Type B pancreatic cell (in vitro differentiated cells): ENCODE measurements at regions not wholly inside any gene's neighbourhood (a gene's known extent, or its start where the extent isn't known, plus 50 kb on each side); places are given as distances from the start of the nearest gene placed in this dataset.

ENCODE experiments used
- DNase-seq: peaks from one replicate; pipeline ENCODE4 v3.0.0; 2021; ENCODE audit warnings: mixed read lengths; ENCODE audit not compliant: unreplicated experiment; ENCODE audit errors: extremely low spot score
- H3K27ac Mint-ChIP-seq: 2 replicates; pipeline ENCODE4 v1.8.0; 2021; ENCODE audit warnings: mild to moderate bottlenecking, mixed read lengths
- H3K27me3 Mint-ChIP-seq: 2 replicates; pipeline ENCODE4 v1.8.0; 2021; ENCODE audit warnings: mixed read lengths
- H3K36me3 Mint-ChIP-seq: 2 replicates; pipeline ENCODE4 v1.8.0; 2021; ENCODE audit warnings: mixed read lengths
- H3K4me1 Mint-ChIP-seq: one replicate; pipeline ENCODE4 v1.8.0; 2021; ENCODE audit warnings: mixed read lengths; ENCODE audit not compliant: unreplicated experiment
- H3K4me3 Mint-ChIP-seq: 2 replicates; pipeline ENCODE4 v1.8.0; 2021; ENCODE audit warnings: mild to moderate bottlenecking, mixed read lengths
- H3K9me3 Mint-ChIP-seq: 2 replicates; pipeline ENCODE4 v1.8.0; 2021; ENCODE audit warnings: mixed read lengths
- TF ChIP-seq, protein P1 (sequence below): fragments of 200-600 bp; sonication (generic); conservative IDR thresholded peaks from 2 replicates; pipeline ENCODE4 v1.5.0; 2021; ENCODE audit warnings: antibody characterized with exemption, mild to moderate bottlenecking

- Mint-ChIP-seq H3K9me3 (no peaks in the 10 kb centered on the region), H3K27me3 (no peaks in the 10 kb centered on the region), H3K4me3 (no peak overlapping the region), H3K27ac (no peak overlapping the region), H3K36me3 (no peaks in the 10 kb centered on the region), H3K4me1 (no peaks in the 10 kb centered on the region)
- TF ChIP-seq, protein P1, sequence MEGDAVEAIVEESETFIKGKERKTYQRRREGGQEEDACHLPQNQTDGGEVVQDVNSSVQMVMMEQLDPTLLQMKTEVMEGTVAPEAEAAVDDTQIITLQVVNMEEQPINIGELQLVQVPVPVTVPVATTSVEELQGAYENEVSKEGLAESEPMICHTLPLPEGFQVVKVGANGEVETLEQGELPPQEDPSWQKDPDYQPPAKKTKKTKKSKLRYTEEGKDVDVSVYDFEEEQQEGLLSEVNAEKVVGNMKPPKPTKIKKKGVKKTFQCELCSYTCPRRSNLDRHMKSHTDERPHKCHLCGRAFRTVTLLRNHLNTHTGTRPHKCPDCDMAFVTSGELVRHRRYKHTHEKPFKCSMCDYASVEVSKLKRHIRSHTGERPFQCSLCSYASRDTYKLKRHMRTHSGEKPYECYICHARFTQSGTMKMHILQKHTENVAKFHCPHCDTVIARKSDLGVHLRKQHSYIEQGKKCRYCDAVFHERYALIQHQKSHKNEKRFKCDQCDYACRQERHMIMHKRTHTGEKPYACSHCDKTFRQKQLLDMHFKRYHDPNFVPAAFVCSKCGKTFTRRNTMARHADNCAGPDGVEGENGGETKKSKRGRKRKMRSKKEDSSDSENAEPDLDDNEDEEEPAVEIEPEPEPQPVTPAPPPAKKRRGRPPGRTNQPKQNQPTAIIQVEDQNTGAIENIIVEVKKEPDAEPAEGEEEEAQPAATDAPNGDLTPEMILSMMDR = no peak
- no peak for DNase-seq
These were observed 389.9 kb upstream of the CDH20 start for GRCh38 chr18:60943297-60943696.

GRCh38 chr18:60950634-60951033 is 382.6 kb upstream of the CDH20 start:
- Mint-ChIP-seq H3K4me1 (no peaks in the 10 kb centered on the region), H3K9me3 (no peaks in the 10 kb centered on the region), H3K4me3 (no peak overlapping the region), H3K27me3 (no peaks in the 10 kb centered on the region), H3K36me3 (no peaks in the 10 kb centered on the region), H3K27ac (no peak overlapping the region)
- TF ChIP-seq, protein P1 = no peak
- DNase-seq = no peak

- Mint-ChIP-seq H3K36me3 (no peaks in the 10 kb centered on the region), H3K27me3 (no peaks in the 10 kb centered on the region), H3K9me3 (no peaks in the 10 kb centered on the region), H3K4me1 (no peaks in the 10 kb centered on the region), H3K27ac (no peak overlapping the region), H3K4me3 (no peak overlapping the region)
- DNase-seq = no peak
- TF ChIP-seq, protein P1 = no peak
These were observed 382.1 kb upstream of the CDH20 start for GRCh38 chr18:60951091-60951490.

- Mint-ChIP-seq H3K4me1 (no peaks in the 10 kb centered on the region), H3K9me3 (peaks cover 5% of the 10 kb centered on the region), H3K27ac (no peak overlapping the region), H3K27me3 (no peaks in the 10 kb centered on the region), H3K4me3 (no peak overlapping the region), H3K36me3 (no peaks in the 10 kb centered on the region)
- TF ChIP-seq, protein P1 = no peak
- no peak for DNase-seq
These were observed 370.6 kb upstream of the CDH20 start for GRCh38 chr18:60962625-60963024.

DNA sequence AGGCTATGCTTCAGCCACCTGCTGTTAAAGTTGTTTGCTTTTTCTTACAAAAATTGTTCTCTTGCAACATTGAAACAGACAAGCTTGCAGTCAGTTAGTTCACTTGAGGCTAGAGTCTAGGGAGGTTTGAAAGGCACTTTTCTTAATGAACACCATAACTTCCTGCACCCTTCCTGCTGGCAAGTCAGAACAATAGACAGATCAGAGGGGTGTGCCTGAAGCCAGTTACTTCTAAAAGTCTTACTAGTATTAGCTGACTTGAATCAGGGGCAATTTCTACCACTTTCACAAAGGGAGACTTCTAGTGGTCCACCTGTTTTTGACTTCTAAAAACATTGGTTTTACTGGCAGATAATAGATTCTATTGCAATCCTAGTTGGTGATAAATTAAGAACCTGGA is 367.4 kb upstream of the CDH20 start:
- H3K4me3 Mint-ChIP-seq = no peak overlapping the region
- no peak overlapping the region for H3K27ac Mint-ChIP-seq
- TF ChIP-seq, protein P1 = no peak
- H3K36me3 Mint-ChIP-seq = no peaks in the 10 kb centered on the region
- H3K9me3 Mint-ChIP-seq = no peaks in the 10 kb centered on the region
- no peaks in the 10 kb centered on the region for H3K4me1 Mint-ChIP-seq
- no peak for DNase-seq
- H3K27me3 Mint-ChIP-seq = no peaks in the 10 kb centered on the region

- TF ChIP-seq, protein P1 = no peak
- Mint-ChIP-seq H3K4me3 (no peak overlapping the region), H3K27ac (no peak overlapping the region), H3K36me3 (no peaks in the 10 kb centered on the region), H3K27me3 (no peaks in the 10 kb centered on the region), H3K9me3 (no peaks in the 10 kb centered on the region), H3K4me1 (no peaks in the 10 kb centered on the region)
- no peak for DNase-seq
These were observed 366.4 kb upstream of the CDH20 start for GRCh38 chr18:60966876-60967275.
